ENCODE measurements at regions not wholly inside any gene's neighbourhood (a gene's known extent, or its start where the extent isn't known, plus 50 kb on each side); places are given as distances from the start of the nearest gene placed in this dataset.

DNA sequence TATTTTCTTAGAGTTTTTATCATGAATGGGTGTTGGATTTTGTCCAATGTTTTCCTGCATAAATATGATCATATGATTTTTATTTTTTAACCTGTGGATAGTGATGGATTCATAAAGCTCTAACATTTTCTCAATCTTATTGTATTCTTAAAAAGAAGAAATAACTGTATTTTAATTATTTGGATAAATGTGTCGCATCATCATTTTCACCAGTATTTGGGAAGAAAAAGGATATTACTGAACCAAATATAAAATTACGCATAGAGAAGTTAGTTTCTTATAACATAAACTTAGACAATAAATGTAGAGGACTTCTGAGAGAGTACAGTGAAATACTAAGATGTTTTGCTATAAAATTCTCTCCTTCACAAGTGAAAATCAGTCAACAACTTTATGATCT lies 126.0 kb upstream of the CHST9 start:
- Mint-ChIP-seq H3K27me3 (ENCODE audit: low read depth in 3 of 3) (no peaks in the 10 kb centered on the region), H3K9me3 (peaks cover 0 to 4% (median 2%) of the 10 kb centered on the region in 7 donors), H3K27ac (no peak overlapping the region), H3K4me1 (no peaks in the 10 kb centered on the region), H3K36me3 (no peaks in the 10 kb centered on the region), H3K4me3 (no peak overlapping the region)
- no peak overlapping the region for H2AFZ ChIP-seq (ENCODE audit: insufficient read depth, low read depth, low read length, poor library complexity, severe bottlenecking)
- H3K4me1 ChIP-seq (ENCODE audit: control insufficient read depth in 1 of 2, insufficient read depth in 2 of 2, low read length in 2 of 2) = no peaks in the 10 kb centered on the region
- intact Hi-C loops (cut with micrococcal nuclease) = no loop called here
- H3K27me3 ChIP-seq (ENCODE audit: control insufficient read depth in 2 of 2, insufficient read depth in 2 of 2, low read length in 2 of 2) = no peaks in the 10 kb centered on the region
- no CpG with 5 or more reads among the region's 2 CpGs for WGBS (ENCODE audit: insufficient coverage)
- H3K79me2 ChIP-seq (ENCODE audit: insufficient read depth, low read length) = no peaks in the 10 kb centered on the region
- H3K27ac ChIP-seq (ENCODE audit: low read depth in 1 of 2, low read length in 2 of 2) = no peak overlapping the region
- no peaks in the 10 kb centered on the region for H3K36me3 ChIP-seq (replicated peaks in 1 of 2; ENCODE audit: control insufficient read depth in 1 of 2, insufficient read depth in 2 of 2, low read length in 2 of 2)
- no peak overlapping the region for H3K4me2 ChIP-seq (replicated peaks; ENCODE audit: extremely low read depth, low read length, poor library complexity, severe bottlenecking)
- TF ChIP-seq, protein P1, sequence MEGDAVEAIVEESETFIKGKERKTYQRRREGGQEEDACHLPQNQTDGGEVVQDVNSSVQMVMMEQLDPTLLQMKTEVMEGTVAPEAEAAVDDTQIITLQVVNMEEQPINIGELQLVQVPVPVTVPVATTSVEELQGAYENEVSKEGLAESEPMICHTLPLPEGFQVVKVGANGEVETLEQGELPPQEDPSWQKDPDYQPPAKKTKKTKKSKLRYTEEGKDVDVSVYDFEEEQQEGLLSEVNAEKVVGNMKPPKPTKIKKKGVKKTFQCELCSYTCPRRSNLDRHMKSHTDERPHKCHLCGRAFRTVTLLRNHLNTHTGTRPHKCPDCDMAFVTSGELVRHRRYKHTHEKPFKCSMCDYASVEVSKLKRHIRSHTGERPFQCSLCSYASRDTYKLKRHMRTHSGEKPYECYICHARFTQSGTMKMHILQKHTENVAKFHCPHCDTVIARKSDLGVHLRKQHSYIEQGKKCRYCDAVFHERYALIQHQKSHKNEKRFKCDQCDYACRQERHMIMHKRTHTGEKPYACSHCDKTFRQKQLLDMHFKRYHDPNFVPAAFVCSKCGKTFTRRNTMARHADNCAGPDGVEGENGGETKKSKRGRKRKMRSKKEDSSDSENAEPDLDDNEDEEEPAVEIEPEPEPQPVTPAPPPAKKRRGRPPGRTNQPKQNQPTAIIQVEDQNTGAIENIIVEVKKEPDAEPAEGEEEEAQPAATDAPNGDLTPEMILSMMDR (IDR thresholded peaks at IDR 0.05) = no peak
- DNase-seq = no peak
- no peak overlapping the region for H3K9ac ChIP-seq (ENCODE audit: insufficient read depth, low read length, poor library complexity, severe bottlenecking)
- H3K4me3 ChIP-seq (replicated peaks in 1 of 3; ENCODE audit: low read depth in 2 of 3, low read length in 3 of 3) = no peak overlapping the region
- H3K9me3 ChIP-seq (replicated peaks in 1 of 2; ENCODE audit: control insufficient read depth in 1 of 2, insufficient read depth in 1 of 2, low read length in 2 of 2) = no peaks in the 10 kb centered on the region
- no peaks in the 10 kb centered on the region for H4K20me1 ChIP-seq (ENCODE audit: insufficient read depth, low read length)

- no peak overlapping the region for H3K27ac ChIP-seq (ENCODE audit: low read depth in 1 of 2, low read length in 2 of 2)
- H3K4me3 ChIP-seq (replicated peaks in 1 of 3; ENCODE audit: low read depth in 2 of 3, low read length in 3 of 3) = no peak overlapping the region
- Mint-ChIP-seq H3K36me3 (no peaks in the 10 kb centered on the region), H3K27ac (no peak overlapping the region), H3K4me3 (no peak overlapping the region), H3K9me3 (no peaks in the 10 kb centered on the region), H3K27me3 (ENCODE audit: low read depth in 3 of 3) (peaks cover 0 to 2% (median 0%) of the 10 kb centered on the region in 3 donors), H3K4me1 (no peaks in the 10 kb centered on the region)
- H3K9ac ChIP-seq (ENCODE audit: insufficient read depth, low read length, poor library complexity, severe bottlenecking) = no peak overlapping the region
- no peaks in the 10 kb centered on the region for H3K9me3 ChIP-seq (replicated peaks in 1 of 2; ENCODE audit: control insufficient read depth in 1 of 2, insufficient read depth in 1 of 2, low read length in 2 of 2)
- 73% methylated on average over 1 of the region's 5 CpGs for WGBS (ENCODE audit: insufficient coverage)
- H2AFZ ChIP-seq (ENCODE audit: insufficient read depth, low read depth, low read length, poor library complexity, severe bottlenecking) = no peak overlapping the region
- H3K36me3 ChIP-seq (replicated peaks in 1 of 2; ENCODE audit: control insufficient read depth in 1 of 2, insufficient read depth in 2 of 2, low read length in 2 of 2) = no peaks in the 10 kb centered on the region
- intact Hi-C loops (cut with micrococcal nuclease) = no loop called here
- TF ChIP-seq, protein P1 (IDR thresholded peaks at IDR 0.05) = no peak
- no peak for DNase-seq
- no peak overlapping the region for H3K4me2 ChIP-seq (replicated peaks; ENCODE audit: extremely low read depth, low read length, poor library complexity, severe bottlenecking)
- H4K20me1 ChIP-seq (ENCODE audit: insufficient read depth, low read length) = no peaks in the 10 kb centered on the region
- H3K27me3 ChIP-seq (ENCODE audit: control insufficient read depth in 2 of 2, insufficient read depth in 2 of 2, low read length in 2 of 2) = no peaks in the 10 kb centered on the region
- no peaks in the 10 kb centered on the region for H3K4me1 ChIP-seq (ENCODE audit: control insufficient read depth in 1 of 2, insufficient read depth in 2 of 2, low read length in 2 of 2)
- H3K79me2 ChIP-seq (ENCODE audit: insufficient read depth, low read length) = no peaks in the 10 kb centered on the region
Measured at GRCh38 chr18:27301615-27302378, 116.7 kb upstream of the CHST9 start.
